ENCODE measurements at regions not wholly inside any gene's neighbourhood (a gene's known extent, or its start where the extent isn't known, plus 50 kb on each side); places are given as distances from the start of the nearest gene placed in this dataset.

- Histone ChIP-seq H3T11ph (ENCODE audit: low read length) (no peak overlapping the region), H2BK20ac (ENCODE audit: low read depth, low read length, poor library complexity, severe bottlenecking) (no peak overlapping the region), H3K79me2 (ENCODE audit: insufficient read depth, low read length) (no peaks in the 10 kb centered on the region), H2BK120ac (ENCODE audit: low read depth, low read length, poor library complexity, severe bottlenecking) (no peak overlapping the region), H3K14ac (ENCODE audit: insufficient read depth, low read length) (no peak overlapping the region), H3K27me3 (ENCODE audit: insufficient read depth, low read length) (no peaks in the 10 kb centered on the region), H3K23me2 (ENCODE audit: insufficient read length, low read depth, low read length, poor library complexity, severe bottlenecking) (no peaks in the 10 kb centered on the region), H3K23ac (ENCODE audit: insufficient read length, low read depth, low read length) (no peak overlapping the region), H3K9me3 (ENCODE audit: control insufficient read depth, low read depth, low read length) (no peaks in the 10 kb centered on the region), H2AFZ (ENCODE audit: low read length) (no peak overlapping the region), H3K56ac (ENCODE audit: insufficient read length, low read depth, low read length) (no peak overlapping the region), H3K4ac (ENCODE audit: low read depth, low read length) (no peak overlapping the region), H3K9ac (ENCODE audit: extremely low read depth, insufficient read length, low read length) (no peak overlapping the region), H3K4me2 (ENCODE audit: insufficient read depth, insufficient read length, low read length) (no peak overlapping the region), H4K8ac (replicated peaks; ENCODE audit: insufficient read length, low read depth, low read length) (no peak overlapping the region), H3K27ac (ENCODE audit: insufficient read length, low read depth, low read length) (no peak overlapping the region), H3K4me1 (ENCODE audit: insufficient read depth, low read length) (no peaks in the 10 kb centered on the region), H2BK12ac (ENCODE audit: insufficient read length, low read depth, low read length) (no peak overlapping the region), H3K18ac (ENCODE audit: insufficient read length, low read depth, low read length) (no peak overlapping the region), H2AK5ac (ENCODE audit: insufficient read length, low read length) (no peak overlapping the region), H4K5ac (ENCODE audit: insufficient read length, low read depth, low read length) (no peak overlapping the region), H3K79me1 (ENCODE audit: insufficient read depth, low read depth, low read length, poor library complexity, severe bottlenecking) (no peaks in the 10 kb centered on the region), H2BK5ac (ENCODE audit: insufficient read length, low read length) (no peak overlapping the region), H2BK15ac (ENCODE audit: low read depth, low read length) (no peak overlapping the region), H4K20me1 (ENCODE audit: control insufficient read depth, insufficient read depth, insufficient read length) (no peaks in the 10 kb centered on the region), H4K91ac (ENCODE audit: insufficient read length, low read depth, low read length) (no peak overlapping the region)
- Mint-ChIP-seq H3K27ac (no peak overlapping the region; a peak in 1 of 7 replicates), H3K4me3 (no peak overlapping the region; a peak in 1 of 5 replicates), H3K9me3 (no peaks in the 10 kb centered on the region), H3K36me3 (ENCODE audit: insufficient read depth in 1 of 3, low read depth in 3 of 3) (no peaks in the 10 kb centered on the region; a peak in 2 of 7 replicates), H3K27me3 (ENCODE audit: low read depth) (peaks cover 1% of the 10 kb centered on the region), H3K4me1 (no peaks in the 10 kb centered on the region)
- no CpG with 5 or more reads among the region's 6 CpGs for WGBS (ENCODE audit: extremely low coverage, insufficient read length, low lambda C conversion rate)
- TF ChIP-seq CTCF (conservative IDR thresholded peaks at IDR 0.05): no peak
- no peak for DNase-seq
Measured at GRCh38 chr13:24013189-24013588, 115.9 kb upstream of the C1QTNF9B start.
